ENCODE measurements at regions not wholly inside any gene's neighbourhood (a gene's known extent, or its start where the extent isn't known, plus 50 kb on each side); places are given as distances from the start of the nearest gene placed in this dataset.
A peak's percentile ranks its signal among the peaks of the same experiment; 100 is the strongest.
"Not testable (repeated sequence)": the region's sequence is repeated elsewhere in the genome, so short reads cannot be mapped to it uniquely, and the experiment has no call there.

- no peak for DNase-seq
Measured at GRCh38 chr6:74607934-74608333, 597.9 kb downstream of the COL12A1 start.

GRCh38 chr6:74607468-74607867, 598.4 kb downstream of the COL12A1 start:
- DNase-seq: no peak

- no peak for DNase-seq
Measured at GRCh38 chr6:74606582-74607071, 599.2 kb downstream of the COL12A1 start.

- DNase-seq: no peak
Measured at GRCh38 chr6:74605922-74606581, 599.8 kb downstream of the COL12A1 start.

- no peak for DNase-seq
Measured at GRCh38 chr6:74604279-74604678, 601.6 kb downstream of the COL12A1 start.

GRCh38 chr6:74603322-74604076, 602.4 kb downstream of the COL12A1 start:
- DNase-seq: no peak

GRCh38 chr6:74602206-74602605, 603.6 kb downstream of the COL12A1 start:
- DNase-seq: no peak

GRCh38 chr6:74598462-74599393, 607.1 kb downstream of the COL12A1 start:
- DNase-seq: peak; percentile 57

GRCh38 chr6:74597840-74598239, 608.0 kb downstream of the COL12A1 start:
- no peak for DNase-seq

GRCh38 chr6:74597266-74597665, 608.6 kb downstream of the COL12A1 start:
- no peak for DNase-seq

GRCh38 chr6:74596588-74596987, 609.3 kb downstream of the COL12A1 start:
- no peak for DNase-seq

- not testable (repeated sequence) for DNase-seq
Measured at GRCh38 chr6:74594350-74594749, 611.5 kb downstream of the COL12A1 start.

- DNase-seq: no peak
Measured at GRCh38 chr6:74588094-74588832, 617.6 kb downstream of the COL12A1 start.

- no peak for DNase-seq
Measured at GRCh38 chr6:74587386-74587785, 618.5 kb downstream of the COL12A1 start.

- DNase-seq: no peak
Measured at GRCh38 chr6:74585753-74586152, 620.1 kb downstream of the COL12A1 start.

- DNase-seq: no peak
Measured at GRCh38 chr6:74581681-74582080, 624.2 kb downstream of the COL12A1 start.

GRCh38 chr6:74579794-74580193, 626.1 kb downstream of the COL12A1 start:
- no peak for DNase-seq

GRCh38 chr6:74579047-74579446, 626.8 kb downstream of the COL12A1 start:
- DNase-seq: no peak

GRCh38 chr6:74578339-74578738, 627.5 kb downstream of the COL12A1 start:
- DNase-seq: no peak

GRCh38 chr6:74577619-74578018, 628.2 kb downstream of the COL12A1 start:
- DNase-seq: no peak

- no peak for DNase-seq
Measured at GRCh38 chr6:74574794-74575193, 631.1 kb downstream of the COL12A1 start.

GRCh38 chr6:74573613-74574012, 632.2 kb downstream of the COL12A1 start:
- DNase-seq: no peak

GRCh38 chr6:74570044-74570443, 635.8 kb downstream of the COL12A1 start:
- no peak for DNase-seq
